A549 (cell line): ENCODE measurements at regions not wholly inside any gene's neighbourhood (a gene's known extent, or its start where the extent isn't known, plus 50 kb on each side); places are given as distances from the start of the nearest gene placed in this dataset.
A peak's percentile ranks its signal among the peaks of the same experiment; 100 is the strongest.
"Not testable (repeated sequence)": the region's sequence is repeated elsewhere in the genome, so short reads cannot be mapped to it uniquely, and the experiment has no call there.

Experiments used
- ATAC-seq, 2 experiments: fragments of 200-7000 bp in 1 of 2; fragments of >200 bp in 1 of 2; cut with Nextera tagmentation in 1 of 2; cut with Tn5 transposase in 1 of 2; 3 replicates each; pipeline versions ENCODE4 v1.8.0 to v1.9.1; 2018 to 2020; ENCODE audit warnings: mild to moderate bottlenecking in 1 of 2, moderate library complexity in 1 of 2
- CTCF ChIA-PET: fragments of 300-600 bp; sonication (Branson Sonifier 250); formaldehyde crosslinking; extraction: SDS; loops from one replicate; lab custom pipeline; 2021; ENCODE audit warnings: antibody characterized with exemption, inconsistent platforms; lab: Yijun Ruan, JAX
- POLR2A ChIA-PET: fragments of 350-600 bp; formaldehyde crosslinking; extraction: SDS; loops from one replicate; lab custom pipeline; 2021; ENCODE audit warnings: antibody characterized with exemption, inconsistent platforms; lab: Yijun Ruan, JAX
- DNase-seq, 2 experiments: peaks; one replicate each; pipeline versions ENCODE4 v3.0.0 to v3.0.0-alpha.2; 2011 to 2016; ENCODE audit warnings: low read depth in 1 of 2, low spot score in 1 of 2
- FAIRE-seq: peaks from 2 replicates; lab custom pipeline; 2011; peaks lifted over from hg19 to GRCh38; lab: Jason Lieb, UNC
- H3K27ac ChIP-seq, 2 experiments: fragments of >200 bp; sonication (Bioruptor Twin); formaldehyde crosslinking; 3 replicates each; pipeline ENCODE4 v1.5.1; 2016 to 2017
- H3K4me1 ChIP-seq: fragments of >200 bp; sonication (Bioruptor Twin); formaldehyde crosslinking; 3 replicates; pipeline ENCODE4 v1.6.1; 2016
- H3K4me2 ChIP-seq: fragments of >200 bp; sonication (Bioruptor Twin); formaldehyde crosslinking; 3 replicates; pipeline ENCODE4 v1.6.1; 2016
- H3K4me3 ChIP-seq: fragments of >200 bp; sonication (Bioruptor Twin); formaldehyde crosslinking; 3 replicates; pipeline ENCODE4 v1.5.1; 2016
- H3K9me3 ChIP-seq: fragments of >200 bp; sonication (Bioruptor Twin); formaldehyde crosslinking; 3 replicates; pipeline ENCODE4 v1.6.1; 2016
- CBX2 ChIP-seq: fragments of 200-600 bp; sonication (generic); IDR thresholded peaks from 2 replicates; pipeline ENCODE4 v1.6.1; 2016; ENCODE audit warnings: low read depth, mild to moderate bottlenecking, borderline replicate concordance
- CBX8 ChIP-seq: fragments of 200-600 bp; sonication (generic); IDR thresholded peaks from 2 replicates; pipeline ENCODE4 v1.6.1; 2016
- EHF ChIP-seq: fragments of 250-450 bp; sonication (Bioruptor Pico); IDR thresholded peaks from 2 replicates; pipeline ENCODE4 v1.5.0; 2020; ENCODE audit warnings: mild to moderate bottlenecking
- EP300 ChIP-seq, 2 experiments: fragments of >200 bp; sonication (Bioruptor Twin); formaldehyde crosslinking; IDR thresholded peaks; 2 replicates in 1 of 2; 3 replicates in 1 of 2; pipeline ENCODE4 v1.6.1; 2016 to 2017
- FOSB ChIP-seq: fragments of 250-450 bp; sonication (Bioruptor Pico); IDR thresholded peaks from 2 replicates; pipeline ENCODE4 v1.5.0; 2020; ENCODE audit warnings: mild to moderate bottlenecking, moderate library complexity
- FOSL2 ChIP-seq, 2 experiments: fragments of 450-650 bp in 1 of 2; fragments of >200 bp in 1 of 2; sonication (Bioruptor Twin) in 1 of 2; formaldehyde crosslinking; IDR thresholded peaks; 2 replicates each; pipeline versions ENCODE4 v1.5.0 to v1.6.1; 2016 to 2020; ENCODE audit warnings: mild to moderate bottlenecking in 1 of 2, moderate library complexity in 1 of 2
- GATA3 ChIP-seq: IDR thresholded peaks from 2 replicates; pipeline ENCODE4 v1.6.1; 2012; ENCODE audit warnings: borderline replicate concordance
- HDAC2 ChIP-seq: fragments of 200-600 bp; sonication (generic); IDR thresholded peaks from 2 replicates; pipeline ENCODE4 v1.6.1; 2016
- HOXA7 ChIP-seq: fragments of 250-450 bp; sonication (Bioruptor Pico); IDR thresholded peaks from 2 replicates; pipeline ENCODE4 v1.5.0; 2020; ENCODE audit warnings: mild to moderate bottlenecking, moderate library complexity
- KDM1A ChIP-seq: fragments of 200-600 bp; sonication (generic); IDR thresholded peaks from 2 replicates; pipeline ENCODE4 v1.6.1; 2016; ENCODE audit warnings: low read depth, mild to moderate bottlenecking
- KDM5A ChIP-seq: fragments of 200-600 bp; sonication (generic); IDR thresholded peaks from 2 replicates; pipeline ENCODE4 v1.6.1; 2016; ENCODE audit warnings: antibody characterized with exemption, mild to moderate bottlenecking
- MAFK ChIP-seq: fragments of 450-650 bp; IDR thresholded peaks from 2 replicates; pipeline ENCODE4 v1.6.1; 2014; ENCODE audit not compliant: partially characterized antibody
- MYC ChIP-seq: IDR thresholded peaks from 2 replicates; pipeline ENCODE4 v1.6.1; 2012; ENCODE audit warnings: mild to moderate bottlenecking, inconsistent platforms, low read length, improper control_type of control experiment, borderline replicate concordance
- PHF8 ChIP-seq: fragments of 200-600 bp; sonication (generic); IDR thresholded peaks from 2 replicates; pipeline ENCODE4 v1.6.1; 2016; ENCODE audit warnings: low read depth, mild to moderate bottlenecking, antibody characterized with exemption, moderate library complexity, borderline replicate concordance
- POLR2A ChIP-seq: IDR thresholded peaks from 2 replicates; pipeline ENCODE4 v1.6.1; 2012; ENCODE audit warnings: mild to moderate bottlenecking, low read length
- RAD21 ChIP-seq, 2 experiments: fragments of >200 bp in 1 of 2; sonication (Bioruptor Twin) in 1 of 2; formaldehyde crosslinking in 1 of 2; IDR thresholded peaks in 1 of 2; conservative IDR thresholded peaks in 1 of 2; 2 replicates in 1 of 2; 3 replicates in 1 of 2; pipeline ENCODE4 v1.6.1; 2012 to 2018; ENCODE audit warnings: inconsistent platforms in 1 of 2
- TFCP2L1 ChIP-seq: fragments of 250-450 bp; sonication (Bioruptor Pico); IDR thresholded peaks from 2 replicates; pipeline ENCODE4 v1.5.0; 2021; ENCODE audit warnings: mild to moderate bottlenecking
- TP53 ChIP-seq: fragments of 250-450 bp; sonication (Bioruptor Pico); IDR thresholded peaks from 2 replicates; pipeline ENCODE4 v1.5.0; 2021; ENCODE audit warnings: mild to moderate bottlenecking, moderate library complexity
- ZC3H11A ChIP-seq: fragments of 450-650 bp; IDR thresholded peaks from 2 replicates; pipeline ENCODE4 v1.6.1; 2014; ENCODE audit warnings: antibody characterized with exemption, mild to moderate bottlenecking
- WGBS: methylation state at CpG from one replicate; pipeline ENCODE4 v1.1.6; 2017; ENCODE audit errors: missing lambda C conversion rate; 5-methylcytosine and 5-hydroxymethylcytosine counted together
- TF ChIP-seq, protein P1 (sequence below): IDR thresholded peaks from 2 replicates; pipeline ENCODE4 v1.6.1; 2012
- TF ChIP-seq, protein P2 (sequence below): fragments of 250-450 bp; sonication (Bioruptor Pico); IDR thresholded peaks from 2 replicates; pipeline ENCODE4 v1.5.0; 2020; ENCODE audit warnings: low read depth, mild to moderate bottlenecking, moderate library complexity

DNA sequence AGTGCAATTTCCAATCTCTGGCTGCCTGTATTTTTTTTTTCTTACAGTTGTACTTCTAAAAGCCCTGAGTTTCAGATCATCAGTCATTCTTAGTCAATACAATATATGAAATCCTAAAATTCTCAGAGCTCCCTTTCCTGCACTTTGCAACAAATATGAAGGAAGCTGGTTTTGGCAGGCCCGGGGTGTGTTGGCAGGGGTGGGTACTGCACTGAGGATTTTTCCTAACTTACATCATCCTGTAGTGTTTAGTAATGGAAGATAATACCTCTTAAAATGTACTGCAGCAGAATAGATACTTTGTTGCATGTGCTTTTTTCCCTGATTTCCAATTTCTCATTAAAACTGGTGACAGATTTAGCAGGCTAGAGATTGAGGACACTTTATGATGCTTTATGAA, 374.6 kb downstream of the PTH2R start:
- WGBS: 0% methylated on average over 1 of the region's 1 CpG
- ATAC-seq: no peak
- ChIA-PET POLR2A (no interaction called here), CTCF (no interaction called here)
- Histone ChIP-seq H3K4me1 (no peaks in the 10 kb centered on the region), H3K27ac (no peak overlapping the region), H3K9me3 (no peaks in the 10 kb centered on the region), H3K4me2 (no peak overlapping the region), H3K4me3 (no peak overlapping the region)
- TF ChIP-seq, protein P1, sequence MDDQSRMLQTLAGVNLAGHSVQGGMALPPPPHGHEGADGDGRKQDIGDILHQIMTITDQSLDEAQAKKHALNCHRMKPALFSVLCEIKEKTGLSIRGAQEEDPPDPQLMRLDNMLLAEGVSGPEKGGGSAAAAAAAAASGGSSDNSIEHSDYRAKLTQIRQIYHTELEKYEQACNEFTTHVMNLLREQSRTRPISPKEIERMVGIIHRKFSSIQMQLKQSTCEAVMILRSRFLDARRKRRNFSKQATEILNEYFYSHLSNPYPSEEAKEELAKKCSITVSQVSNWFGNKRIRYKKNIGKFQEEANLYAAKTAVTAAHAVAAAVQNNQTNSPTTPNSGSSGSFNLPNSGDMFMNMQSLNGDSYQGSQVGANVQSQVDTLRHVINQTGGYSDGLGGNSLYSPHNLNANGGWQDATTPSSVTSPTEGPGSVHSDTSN: no peak
- TF ChIP-seq CBX8 (no peak), EHF (no peak), TP53 (no peak), POLR2A (no peak), KDM1A (no peak), TFCP2L1 (CRISPR knock-in tag) (no peak), HDAC2 (no peak), PHF8 (no peak), KDM5A (no peak)
- DNase-seq: no peak
- no peak for FAIRE-seq

DNA sequence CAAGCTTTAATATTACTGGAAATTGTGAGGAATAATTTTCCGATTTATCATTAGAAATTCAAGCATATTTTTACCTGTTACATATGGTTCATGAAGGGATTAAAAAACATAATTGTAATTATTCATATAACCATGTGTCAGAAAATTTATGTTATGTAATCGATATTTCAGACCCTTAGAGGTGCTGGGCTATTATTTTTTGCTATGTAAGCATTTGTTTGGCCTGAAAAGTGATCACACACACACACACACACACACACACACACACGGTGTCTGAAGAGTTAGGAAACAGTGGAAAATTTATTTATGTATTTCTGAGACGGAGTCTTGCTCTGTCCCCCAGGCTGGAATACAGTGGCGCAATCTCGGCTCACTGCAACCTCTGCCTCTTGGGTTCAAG, 375.5 kb downstream of the PTH2R start:
- WGBS: 28% methylated on average over 6 of the region's 6 CpGs
- ATAC-seq (no peak), FAIRE-seq (no peak), DNase-seq (no peak)
- Histone ChIP-seq H3K4me3 (no peak overlapping the region), H3K9me3 (no peaks in the 10 kb centered on the region), H3K4me2 (no peak overlapping the region), H3K4me1 (no peaks in the 10 kb centered on the region), H3K27ac (no peak overlapping the region)
- TF ChIP-seq CBX2 (no peak), MAFK (peak; percentile 32)
- ChIA-PET POLR2A (no interaction called here), CTCF (no interaction called here)

DNA sequence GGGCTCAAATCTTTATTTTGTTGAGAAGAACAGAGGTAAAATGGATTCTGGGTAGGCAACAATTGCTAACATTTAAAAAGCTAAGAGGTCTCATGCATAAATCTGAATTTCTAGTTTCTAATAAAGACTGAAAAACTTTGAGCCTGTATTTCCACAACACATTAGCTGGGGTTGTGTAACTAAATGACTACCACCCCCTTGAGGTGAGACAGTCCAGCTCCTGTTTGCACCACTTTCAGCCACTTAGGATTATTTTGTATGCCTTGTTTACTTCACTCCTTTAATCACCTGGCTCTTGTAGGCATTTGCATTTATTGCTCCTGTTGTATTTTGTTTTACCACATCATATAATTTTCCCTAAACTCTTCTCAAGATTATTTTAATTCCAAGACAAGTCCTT, 376.6 kb downstream of the PTH2R start:
- POLR2A ChIA-PET: no interaction called here
- TF ChIP-seq HOXA7: no peak
- TF ChIP-seq PHF8: no peak
- TF ChIP-seq RAD21 (conservative IDR thresholded peaks at IDR 0.05 in 1 of 2, IDR thresholded peaks at IDR 0.05 in 1 of 2): no peak
- no peak for TF ChIP-seq EP300 (IDR thresholded peaks at IDR 0.05)
- no peak for TF ChIP-seq GATA3
- TF ChIP-seq MAFK: no peak
- TF ChIP-seq ZC3H11A: no peak
- TF ChIP-seq MYC: no peak
- TF ChIP-seq FOSB (CRISPR knock-in tag): no peak
- TF ChIP-seq TFCP2L1 (CRISPR knock-in tag): no peak
- TF ChIP-seq, protein P2, sequence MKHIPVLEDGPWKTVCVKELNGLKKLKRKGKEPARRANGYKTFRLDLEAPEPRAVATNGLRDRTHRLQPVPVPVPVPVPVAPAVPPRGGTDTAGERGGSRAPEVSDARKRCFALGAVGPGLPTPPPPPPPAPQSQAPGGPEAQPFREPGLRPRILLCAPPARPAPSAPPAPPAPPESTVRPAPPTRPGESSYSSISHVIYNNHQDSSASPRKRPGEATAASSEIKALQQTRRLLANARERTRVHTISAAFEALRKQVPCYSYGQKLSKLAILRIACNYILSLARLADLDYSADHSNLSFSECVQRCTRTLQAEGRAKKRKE (CRISPR knock-in tag): no peak
- no peak for TF ChIP-seq FOSL2 (IDR thresholded peaks at IDR 0.05)
- TF ChIP-seq FOSL2 (CRISPR knock-in tag; IDR thresholded peaks at IDR 0.05): no peak
- TF ChIP-seq, all 56 proteins: peak for 0
- no peak for FAIRE-seq
- no peak for ATAC-seq
- H3K4me1 ChIP-seq: no peaks in the 10 kb centered on the region
- no peaks in the 10 kb centered on the region for H3K9me3 ChIP-seq
- CTCF ChIA-PET: no interaction called here
- H3K4me3 ChIP-seq: no peak overlapping the region
- no peak overlapping the region for H3K4me2 ChIP-seq
- no peak overlapping the region for H3K27ac ChIP-seq
- DNase-seq: no peak

DNA sequence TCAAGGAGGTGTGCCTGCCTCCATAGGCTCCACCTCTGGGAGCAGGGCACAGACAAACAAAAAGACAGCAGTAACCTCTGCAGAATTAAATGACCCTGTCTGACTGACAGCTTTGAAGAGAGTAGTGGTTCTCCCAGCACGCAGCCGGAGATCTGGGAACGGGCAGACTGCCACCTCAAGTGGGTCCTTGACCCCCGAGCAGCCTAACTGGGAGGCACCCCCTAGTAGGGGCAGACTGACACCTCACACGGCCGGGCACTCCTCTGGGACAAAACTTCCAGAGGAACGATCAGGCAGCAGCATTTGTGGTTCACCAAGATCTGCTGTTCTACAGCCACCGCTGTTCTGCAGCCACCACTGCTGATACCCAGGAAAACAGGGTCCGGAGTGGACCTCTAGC, 378.2 kb downstream of the PTH2R start:
- H3K4me2 ChIP-seq, ATAC-seq, POLR2A ChIA-PET, DNase-seq, H3K4me3 ChIP-seq, H3K27ac ChIP-seq, H3K9me3 ChIP-seq, FAIRE-seq, H3K4me1 ChIP-seq, CTCF ChIA-PET: not testable (repeated sequence)
- 40% methylated on average over 3 of the region's 9 CpGs for WGBS
